ENCODE measurements at regions not wholly inside any gene's neighbourhood (a gene's known extent, or its start where the extent isn't known, plus 50 kb on each side); places are given as distances from the start of the nearest gene placed in this dataset.
"Not testable (repeated sequence)": the region's sequence is repeated elsewhere in the genome, so short reads cannot be mapped to it uniquely, and the experiment has no call there.

DNA sequence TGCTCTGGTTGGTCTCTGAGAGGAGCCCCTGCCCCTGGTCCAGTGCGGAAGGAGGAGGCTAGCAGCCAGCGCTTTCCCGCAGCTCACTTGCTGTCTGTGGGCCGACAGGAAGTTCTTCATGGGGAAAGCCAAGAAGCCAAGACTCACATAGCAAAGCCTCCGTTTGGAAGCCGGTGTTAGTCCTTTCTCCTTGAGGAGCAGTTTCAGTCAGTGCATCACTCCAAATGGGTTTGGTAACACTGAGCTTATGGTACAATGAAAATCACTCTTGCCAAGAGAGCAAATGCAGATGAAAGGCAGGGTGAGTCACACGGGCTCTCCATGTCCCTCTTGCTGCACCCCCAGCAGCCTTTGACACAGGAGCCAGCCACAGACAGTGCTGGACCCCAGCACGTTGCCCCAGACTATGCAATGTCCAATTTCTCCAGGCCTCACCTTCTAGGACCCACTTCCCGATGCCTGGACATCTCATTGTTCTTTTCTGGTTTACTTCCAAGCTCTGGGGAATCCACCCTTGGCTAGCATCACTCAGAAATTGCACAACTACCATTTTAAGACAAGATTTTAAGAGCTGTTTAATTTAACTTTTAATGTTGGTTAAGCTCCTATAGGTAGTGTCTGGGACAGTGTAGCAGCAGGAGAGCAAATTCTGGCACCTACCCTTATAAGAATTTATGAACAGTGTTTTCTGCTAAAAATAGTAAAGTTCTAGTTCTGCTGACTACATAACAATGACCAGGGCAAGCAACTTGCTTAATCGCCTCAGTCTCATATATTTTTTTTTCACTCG, 174.9 kb downstream of the ASB1 start:
- DNase-seq, result no peak

GRCh38 chr2:238602223-238602960, 175.7 kb downstream of the ASB1 start:
- DNase-seq, result no peak

GRCh38 chr2:238603596-238603995, 176.9 kb downstream of the ASB1 start:
- no peak for DNase-seq

DNA sequence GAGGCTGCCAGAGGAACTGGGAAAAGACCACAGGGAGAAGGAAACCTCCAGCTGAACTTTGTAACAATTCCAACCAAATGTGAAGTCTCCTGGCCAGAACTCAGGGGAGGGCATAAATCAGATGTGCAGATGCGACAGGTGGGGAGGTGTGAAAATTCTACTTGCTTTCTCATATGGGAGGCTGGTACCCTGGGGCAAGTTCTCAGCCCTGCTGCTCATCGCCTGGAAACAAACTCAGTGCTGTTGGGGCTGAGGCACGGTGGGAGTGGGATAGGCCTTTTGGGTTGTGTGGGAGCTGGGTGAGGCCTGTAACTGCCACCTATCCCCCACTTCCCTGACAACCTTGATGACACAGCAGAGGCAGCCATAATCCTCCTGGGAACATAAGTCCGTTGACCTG, 179.6 kb downstream of the ASB1 start:
- DNase-seq, result no peak

DNA sequence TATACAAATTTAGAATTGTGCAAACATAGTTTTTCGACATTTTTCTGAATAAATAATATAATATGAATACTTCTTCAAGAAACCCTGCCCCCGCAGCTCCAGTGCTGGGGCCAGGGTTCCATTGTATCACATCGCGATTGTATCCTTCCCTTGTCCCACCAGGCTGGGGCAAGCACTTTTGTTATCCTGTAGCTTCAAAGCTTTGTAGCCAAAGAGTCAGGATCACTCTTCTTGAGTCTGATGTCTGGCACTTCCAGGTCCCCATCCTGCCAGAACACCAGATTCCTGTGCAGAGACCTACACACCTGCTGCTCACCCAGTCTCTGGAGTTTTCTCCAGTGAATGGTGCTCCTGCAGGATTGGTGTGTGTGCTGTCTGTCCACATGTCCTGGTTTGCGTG, 186.9 kb downstream of the ASB1 start:
- DNase-seq, result no peak

DNA sequence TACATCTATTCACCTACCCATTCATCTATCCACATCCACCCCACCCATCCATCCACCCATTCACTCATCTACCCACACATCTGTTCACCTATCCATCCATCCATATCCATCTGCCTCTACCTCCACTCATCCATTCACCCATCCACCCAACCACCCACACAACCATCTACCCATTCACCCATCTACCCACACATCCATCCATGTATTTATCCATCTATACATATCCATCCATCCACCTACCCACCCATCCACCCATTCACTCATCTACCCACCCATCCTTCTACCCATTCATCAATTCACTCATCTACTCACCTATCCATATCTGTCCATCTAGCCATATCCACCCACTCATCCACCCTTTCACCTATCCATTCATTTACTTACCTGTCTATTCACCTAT, 187.6 kb downstream of the ASB1 start:
- no peak for DNase-seq

- no peak for DNase-seq
Measured at GRCh38 chr2:238615187-238615586, 188.5 kb downstream of the ASB1 start.

GRCh38 chr2:238616681-238617080, 190.0 kb downstream of the ASB1 start:
- DNase-seq, result no peak

DNA sequence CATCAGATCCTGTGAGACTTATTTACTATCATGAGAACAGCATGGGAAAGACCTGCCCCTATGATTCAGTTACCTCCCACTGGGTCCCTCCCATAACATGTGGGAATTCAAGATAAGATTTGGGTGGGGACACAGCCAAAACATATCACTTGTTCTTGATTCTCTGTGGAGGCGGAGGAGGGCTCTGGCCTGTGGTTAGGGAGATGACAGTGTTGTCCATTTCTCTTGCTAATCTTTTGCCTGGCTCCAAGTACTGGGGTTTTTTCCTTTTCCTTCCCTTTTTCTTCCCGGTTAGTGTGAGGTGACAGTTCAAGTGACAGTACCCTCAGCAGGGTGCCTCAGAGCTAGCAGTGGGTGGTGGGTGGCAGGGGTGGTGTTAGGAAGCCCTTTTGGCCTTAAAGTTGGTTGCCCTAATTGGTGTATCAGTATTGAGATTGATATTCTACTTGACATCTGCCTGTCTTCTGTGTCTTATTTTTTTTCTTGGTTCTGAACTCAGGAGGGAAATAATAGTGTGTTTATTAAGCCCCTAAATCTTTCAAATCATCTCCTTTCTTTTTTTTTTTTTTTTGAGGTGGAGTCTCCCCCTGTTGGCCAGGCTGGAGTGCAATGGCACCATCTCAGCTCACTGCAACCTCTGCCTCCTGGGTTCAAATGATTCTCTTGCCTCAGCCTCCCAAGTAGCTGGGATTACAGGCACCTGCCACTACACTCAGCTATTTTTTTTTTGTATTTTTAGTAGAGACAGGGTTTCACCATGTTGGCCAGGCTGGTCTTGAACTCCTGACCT, 192.0 kb downstream of the ASB1 start:
- not testable (repeated sequence) for DNase-seq

DNA sequence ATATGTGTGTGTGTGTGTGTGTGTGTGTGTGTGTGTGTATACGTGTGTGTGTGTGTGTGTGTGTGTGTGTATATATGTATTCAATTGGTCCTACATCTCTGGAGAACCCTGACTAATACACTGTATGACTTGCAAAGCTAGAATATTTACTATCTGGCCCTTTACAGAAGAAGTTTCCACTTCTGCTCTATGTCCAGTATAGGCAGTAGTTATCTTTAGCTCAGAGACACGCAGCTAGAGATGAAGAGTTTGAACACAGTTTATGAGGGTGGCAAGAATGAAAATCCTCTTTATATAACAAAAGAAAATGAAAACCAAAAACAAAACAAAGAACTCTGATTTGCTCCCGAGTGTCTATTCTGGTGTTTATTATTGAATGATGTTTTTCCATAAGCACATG, 201.2 kb downstream of the ASB1 start:
- DNase-seq, result no peak

- DNase-seq, result no peak
Measured at GRCh38 chr2:238629064-238629463, 202.3 kb downstream of the ASB1 start.

DNA sequence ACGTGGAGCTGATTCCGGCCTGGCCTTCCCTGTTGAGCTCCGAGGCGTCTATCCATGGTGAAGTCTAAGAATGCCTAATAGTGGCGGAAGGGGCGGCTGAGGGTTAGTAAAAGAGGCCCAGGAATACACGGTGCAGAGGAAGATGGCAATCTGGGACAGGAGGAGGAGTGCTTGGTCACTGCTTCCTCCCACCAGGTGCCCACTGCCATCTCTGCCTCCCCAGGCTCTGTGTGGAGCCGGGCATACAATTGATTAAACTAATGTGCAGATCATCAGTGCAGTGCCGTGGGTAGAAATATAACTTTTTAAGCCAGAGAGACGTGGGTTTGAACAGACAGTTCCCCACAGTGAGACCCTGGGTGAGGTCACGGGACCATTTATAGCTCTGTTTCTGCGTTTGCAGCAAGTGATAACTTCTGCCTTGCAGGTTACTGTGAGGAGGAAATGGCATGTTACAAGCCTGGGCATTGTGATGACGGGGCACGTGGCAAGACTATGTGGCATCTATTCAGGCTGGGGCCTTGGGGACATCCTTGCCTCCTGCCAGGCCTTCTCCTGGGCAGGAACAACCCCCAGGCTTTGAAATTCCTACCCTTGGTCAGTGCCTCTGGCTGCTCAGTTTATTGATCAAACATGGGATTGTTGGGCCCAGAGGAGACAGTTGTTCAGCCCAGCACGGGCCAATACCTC, 204.9 kb downstream of the ASB1 start:
- DNase-seq, result no peak

GRCh38 chr2:238632181-238633060, 205.7 kb downstream of the ASB1 start:
- DNase-seq, result no peak

GRCh38 chr2:238633426-238634328, 206.9 kb downstream of the ASB1 start:
- no peak for DNase-seq

DNA sequence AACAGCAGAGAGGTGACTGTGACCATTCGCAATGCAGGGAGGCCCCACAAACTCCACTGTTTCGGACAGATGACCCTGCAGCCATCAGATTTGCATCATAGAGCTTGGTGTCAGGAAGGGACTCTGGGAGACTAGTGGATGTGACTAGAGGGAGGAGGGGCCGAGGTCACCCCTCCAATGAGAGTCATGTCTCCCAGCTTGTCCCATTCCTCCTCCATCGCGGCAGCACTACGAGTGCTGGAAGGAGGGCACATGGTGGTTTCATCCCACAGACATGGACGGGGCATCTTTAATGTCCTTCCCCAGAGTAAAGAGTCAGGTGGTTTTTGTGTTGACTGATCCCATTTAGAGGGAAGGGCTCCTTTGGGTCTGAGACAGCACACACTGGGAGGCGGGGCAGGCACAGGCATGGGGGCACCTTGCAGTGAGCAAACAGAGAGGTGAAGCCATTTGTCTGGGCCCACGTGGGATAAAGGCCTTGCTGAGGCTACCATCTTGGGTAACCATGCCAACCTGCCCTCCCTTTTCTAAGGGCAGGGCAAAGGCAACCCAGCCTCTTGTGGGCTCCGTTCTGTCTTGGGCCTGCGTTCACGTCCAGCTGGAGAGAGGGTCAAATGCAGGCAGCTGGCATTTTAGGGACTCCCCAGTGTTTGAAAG, 208.1 kb downstream of the ASB1 start:
- DNase-seq, result no peak

- DNase-seq, result no peak
Measured at GRCh38 chr2:238635647-238636051, 208.9 kb downstream of the ASB1 start.

DNA sequence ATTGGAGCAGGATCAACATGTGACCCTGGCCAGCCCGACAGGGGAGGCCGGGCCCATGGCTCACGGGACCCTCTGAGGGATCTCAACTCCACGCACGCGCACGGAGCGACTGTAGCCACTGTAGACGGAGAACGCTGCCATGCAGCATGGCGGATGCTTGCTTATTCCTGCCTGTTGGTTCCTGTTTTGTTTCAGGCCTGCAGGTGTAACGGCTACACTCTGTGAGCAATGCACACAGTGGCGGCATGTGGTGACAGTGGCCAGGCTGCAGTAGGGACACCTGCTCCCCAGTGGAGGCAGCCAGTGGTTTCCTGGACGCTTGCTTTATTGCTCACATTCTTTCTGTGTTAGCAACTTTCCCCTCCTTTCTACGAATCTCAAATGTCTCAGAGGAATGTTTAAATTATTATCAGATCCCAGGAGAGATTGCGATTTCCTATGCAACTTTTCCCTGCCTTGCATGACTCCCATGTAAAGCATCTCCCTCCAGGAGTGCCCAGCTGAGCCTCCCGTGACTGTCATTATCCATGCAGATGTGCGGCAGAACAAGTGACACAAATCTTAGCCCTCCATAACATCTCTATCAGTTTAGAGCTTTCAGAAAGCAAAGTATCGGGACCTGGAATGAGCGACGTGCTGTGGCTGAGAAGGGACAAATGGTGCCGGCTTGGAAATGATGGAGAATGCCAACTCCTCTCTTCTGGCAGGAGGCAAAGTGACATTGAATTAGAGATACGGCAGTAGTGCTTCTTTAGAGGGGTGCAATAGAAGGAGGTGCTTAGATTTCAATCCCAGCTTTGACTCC, 209.7 kb downstream of the ASB1 start:
- DNase-seq, result no peak

DNA sequence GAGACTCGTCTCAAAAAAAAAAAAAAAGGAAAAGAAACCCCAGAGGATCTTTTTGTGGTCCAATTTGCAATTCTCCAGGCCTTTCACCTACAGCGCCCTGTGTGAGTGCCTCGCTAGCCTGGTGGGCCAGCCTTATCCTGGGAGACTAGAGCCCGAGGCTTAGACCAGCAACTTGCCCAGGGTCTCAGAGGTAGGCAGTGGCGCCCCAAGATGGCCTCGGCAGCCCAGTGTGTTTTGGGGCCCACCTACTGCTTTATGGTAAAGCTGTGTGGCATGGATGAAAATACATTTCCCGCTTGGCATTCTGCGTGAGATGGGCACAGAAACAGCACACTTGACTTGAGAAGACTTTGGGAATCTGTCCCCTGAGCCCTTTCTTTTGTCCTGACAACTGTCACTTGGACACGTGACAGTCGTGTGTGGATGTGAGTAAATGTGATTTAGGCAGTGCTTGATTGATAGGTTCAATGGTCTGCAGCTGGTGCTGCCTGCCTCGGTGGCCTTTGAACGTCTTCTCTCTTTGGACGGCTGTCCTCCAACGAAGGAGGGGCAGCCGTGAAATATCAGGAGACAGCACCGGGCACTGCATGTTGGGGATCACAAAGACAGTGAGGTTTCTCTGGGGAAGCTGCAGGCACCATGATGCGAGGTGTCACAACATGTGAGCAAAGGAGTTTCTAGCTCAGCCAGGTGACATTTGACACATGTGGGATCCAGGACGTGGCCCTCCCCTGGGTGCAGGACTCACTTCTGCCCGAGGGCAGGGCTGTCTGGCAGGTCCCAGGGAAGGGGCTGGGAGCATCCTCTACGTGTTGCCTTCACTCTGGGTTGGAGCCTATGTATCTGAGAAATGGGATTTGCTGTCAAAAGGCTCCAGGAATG, 209.5 kb upstream of the TWIST2 start:
- DNase-seq, result no peak

Data from NCI-H1048 (cell line).